ENCODE measurements at regions not wholly inside any gene's neighbourhood (a gene's known extent, or its start where the extent isn't known, plus 50 kb on each side); places are given as distances from the start of the nearest gene placed in this dataset.

- Histone ChIP-seq H3K36me3 (no peaks in the 10 kb centered on the region), H3K4me3 (ENCODE audit: low read depth, low read length) (no peak overlapping the region), H3K27me3 (no peaks in the 10 kb centered on the region), H3K9me3 (no peaks in the 10 kb centered on the region), H3K4me1 (no peaks in the 10 kb centered on the region)
- no peak for DNase-seq
- no peak for TF ChIP-seq CTCF (IDR thresholded peaks at IDR 0.05; ENCODE audit: low read depth, low read length)
These were observed 458.8 kb upstream of the CNTN5 start for GRCh38 chr11:98561877-98562395.

DNA sequence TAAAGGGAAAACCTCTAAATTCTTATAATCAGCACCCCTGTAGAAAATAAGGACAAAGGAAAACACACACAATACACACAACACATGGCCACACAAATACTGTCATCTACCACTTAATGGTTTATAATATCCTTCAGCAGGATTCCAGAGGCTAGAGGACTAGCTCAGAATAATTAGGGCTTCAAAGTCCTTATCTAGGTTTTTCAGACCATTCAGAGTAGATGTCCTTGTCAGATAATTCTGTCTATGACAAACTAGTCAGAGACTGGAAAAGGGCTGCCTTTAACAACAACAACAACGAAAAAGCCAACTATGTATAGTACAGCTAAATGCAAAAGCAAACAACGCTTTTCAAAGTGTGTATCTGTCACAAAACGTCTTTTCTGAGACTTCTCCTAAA is 456.5 kb upstream of the CNTN5 start:
- no peak for DNase-seq

GRCh38 chr11:98564881-98565280 is 455.9 kb upstream of the CNTN5 start:
- Histone ChIP-seq H3K4me1 (no peaks in the 10 kb centered on the region), H3K36me3 (no peaks in the 10 kb centered on the region), H3K4me3 (ENCODE audit: low read depth, low read length) (no peak overlapping the region), H3K9me3 (no peaks in the 10 kb centered on the region), H3K27me3 (no peaks in the 10 kb centered on the region)
- DNase-seq = no peak
- no peak for TF ChIP-seq CTCF (IDR thresholded peaks at IDR 0.05; ENCODE audit: low read depth, low read length)

More for the DNA sequence above, 456.5 kb upstream of the CNTN5 start:
- Histone ChIP-seq H3K9me3 (no peaks in the 10 kb centered on the region), H3K27me3 (no peaks in the 10 kb centered on the region), H3K4me1 (no peaks in the 10 kb centered on the region), H3K4me3 (ENCODE audit: low read depth, low read length) (no peak overlapping the region), H3K36me3 (no peaks in the 10 kb centered on the region)
- TF ChIP-seq CTCF (IDR thresholded peaks at IDR 0.05; ENCODE audit: low read depth, low read length) = no peak

- Histone ChIP-seq H3K27me3 (no peaks in the 10 kb centered on the region), H3K9me3 (no peaks in the 10 kb centered on the region), H3K36me3 (no peaks in the 10 kb centered on the region), H3K4me3 (ENCODE audit: low read depth, low read length) (no peak overlapping the region), H3K4me1 (no peaks in the 10 kb centered on the region)
- no peak for TF ChIP-seq CTCF (IDR thresholded peaks at IDR 0.05; ENCODE audit: low read depth, low read length)
- DNase-seq = no peak
These were observed 455.4 kb upstream of the CNTN5 start for GRCh38 chr11:98565311-98565710.

DNA sequence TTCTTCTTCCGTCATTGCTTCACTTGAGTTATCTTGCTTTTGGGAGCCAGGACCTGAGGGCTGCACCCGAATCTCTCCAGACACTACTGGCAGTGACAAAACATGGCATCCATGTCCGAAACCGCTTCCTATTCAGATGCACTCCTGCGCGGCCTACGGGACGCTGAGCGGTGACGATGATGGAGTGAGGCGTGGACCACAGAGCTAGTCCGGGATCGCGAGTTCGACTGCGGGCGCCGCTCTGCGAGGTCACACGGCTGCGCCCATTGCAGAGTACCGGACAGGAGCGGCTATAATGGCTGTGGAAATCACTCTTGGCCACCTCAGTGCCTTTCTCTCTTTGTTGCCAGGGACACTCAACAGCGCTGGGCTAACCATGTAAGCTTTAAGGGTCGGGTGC is 453.8 kb upstream of the CNTN5 start:
- Histone ChIP-seq H3K9me3 (no peaks in the 10 kb centered on the region), H3K36me3 (no peaks in the 10 kb centered on the region), H3K27me3 (no peaks in the 10 kb centered on the region), H3K4me1 (no peaks in the 10 kb centered on the region), H3K4me3 (ENCODE audit: low read depth, low read length) (no peak overlapping the region)
- no peak for TF ChIP-seq CTCF (IDR thresholded peaks at IDR 0.05; ENCODE audit: low read depth, low read length)
- DNase-seq = no peak

DNA sequence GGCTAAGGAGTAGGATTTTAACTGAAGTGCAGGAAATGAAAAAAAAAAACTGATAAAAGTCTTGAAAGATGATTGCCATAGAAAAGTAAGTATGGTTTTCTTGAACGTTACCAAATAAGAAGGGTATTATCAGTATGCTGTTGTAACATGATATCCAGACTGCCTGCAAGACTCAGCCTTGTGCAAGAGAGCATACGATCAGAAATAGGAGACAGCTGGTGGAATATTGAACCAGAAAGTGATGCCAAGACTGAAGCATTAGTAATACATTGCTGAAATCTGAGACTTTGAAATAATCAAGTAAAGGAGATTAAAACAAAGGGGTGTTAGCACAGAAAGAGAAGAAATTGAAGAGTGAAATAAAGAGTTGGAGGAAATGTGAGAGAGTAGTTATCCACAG is 452.7 kb upstream of the CNTN5 start:
- Histone ChIP-seq H3K27me3 (no peaks in the 10 kb centered on the region), H3K4me3 (ENCODE audit: low read depth, low read length) (no peak overlapping the region), H3K36me3 (no peaks in the 10 kb centered on the region), H3K4me1 (no peaks in the 10 kb centered on the region), H3K9me3 (no peaks in the 10 kb centered on the region)
- no peak for TF ChIP-seq CTCF (IDR thresholded peaks at IDR 0.05; ENCODE audit: low read depth, low read length)
- DNase-seq = no peak

All from BE2C (cell line).